Thyroid gland (tissue), 4 donors: ENCODE measurements at regions not wholly inside any gene's neighbourhood (a gene's known extent, or its start where the extent isn't known, plus 50 kb on each side); places are given as distances from the start of the nearest gene placed in this dataset.

Source experiments
- DNase-seq, 2 donors: peaks; one replicate each; pipeline ENCODE4 v3.0.0-alpha.2; 2019
- H3K27ac ChIP-seq, 3 donors: fragments of 200-600 bp; sonication (generic); 1 replicate in 2 of 3; 2 replicates in 1 of 3; pipeline ENCODE4 v1.5.1; 2016 to 2019; ENCODE audit warnings: mild to moderate bottlenecking in 1 of 3, moderate library complexity in 1 of 3
- H3K27me3 ChIP-seq: fragments of 200-600 bp; sonication (generic); one replicate; pipeline ENCODE4 v1.5.1; 2019
- H3K36me3 ChIP-seq, 2 donors: fragments of 200-600 bp; sonication (generic); one replicate each; pipeline ENCODE4 v1.5.1; 2016 to 2019
- H3K4me1 ChIP-seq, 2 donors: fragments of 200-600 bp; sonication (generic); one replicate each; pipeline ENCODE4 v1.5.1; 2017 to 2019
- H3K4me3 ChIP-seq, 3 donors: fragments of 200-600 bp; sonication (generic); replicated peaks in 1 of 3; 1 replicate in 2 of 3; 2 replicates in 1 of 3; pipeline ENCODE4 v1.5.1; 2016; ENCODE audit warnings: mild to moderate bottlenecking in 1 of 3
- H3K9me3 ChIP-seq: fragments of 200-600 bp; sonication (generic); one replicate; pipeline ENCODE4 v1.5.1; 2017
- CTCF ChIP-seq, 6 experiments: fragments of 200-600 bp in 3 of 6; fragments of 450-650 bp in 3 of 6; sonication (generic) in 3 of 6; IDR thresholded peaks; one replicate each; pipeline ENCODE4 v1.5.1; 2016 to 2019; ENCODE audit warnings: antibody characterized with exemption in 6 of 6, mild to moderate bottlenecking in 2 of 6, inconsistent platforms in 1 of 6, moderate library complexity in 1 of 6
- POLR2A ChIP-seq, 2 donors: fragments of 450-650 bp; IDR thresholded peaks; one replicate each; pipeline ENCODE4 v1.6.1; 2017; ENCODE audit warnings: antibody characterized with exemption in 2 of 2, mild to moderate bottlenecking in 2 of 2, moderate library complexity in 1 of 2
- WGBS, 2 donors: methylation state at CpG; one replicate each; pipeline ENCODE4 v1.1.5; 2017; 5-methylcytosine and 5-hydroxymethylcytosine counted together
- intact Hi-C: fragments of 100-400 bp; cut with DNase I; formaldehyde crosslinking; loops from one replicate; pipeline ENCODE4 v1.15.1; 2023

- Histone ChIP-seq H3K27ac (no peak overlapping the region), H3K27me3 (no peaks in the 10 kb centered on the region), H3K36me3 (no peaks in the 10 kb centered on the region), H3K4me1 (no peaks in the 10 kb centered on the region), H3K4me3 (no peak overlapping the region), H3K9me3 (no peaks in the 10 kb centered on the region)
- no peak for TF ChIP-seq CTCF (IDR thresholded peaks at IDR 0.05)
- no peak for TF ChIP-seq POLR2A (IDR thresholded peaks at IDR 0.05)
- DNase-seq: no peak
- 50 to 74% methylated on average over 2 of the region's 2 CpGs for WGBS, 2 donors
- intact Hi-C loops: no loop called here
Measured at GRCh38 chr1:209176866-209177430, 406.6 kb upstream of the CAMK1G start.

- no peaks in the 10 kb centered on the region for H3K27me3 ChIP-seq
- H3K9me3 ChIP-seq: no peaks in the 10 kb centered on the region
- TF ChIP-seq POLR2A (IDR thresholded peaks at IDR 0.05) (no peak), CTCF (IDR thresholded peaks at IDR 0.05) (no peak)
- H3K4me1 ChIP-seq: no peaks in the 10 kb centered on the region
- 83 to 92% methylated on average over 1 of the region's 1 CpG for WGBS, 2 donors
- intact Hi-C loops: no loop called here
- no peaks in the 10 kb centered on the region for H3K36me3 ChIP-seq
- H3K4me3 ChIP-seq: no peak overlapping the region
- no peak for DNase-seq
- no peak overlapping the region for H3K27ac ChIP-seq
Measured at GRCh38 chr1:209183195-209183594, 400.3 kb upstream of the CAMK1G start.

DNA sequence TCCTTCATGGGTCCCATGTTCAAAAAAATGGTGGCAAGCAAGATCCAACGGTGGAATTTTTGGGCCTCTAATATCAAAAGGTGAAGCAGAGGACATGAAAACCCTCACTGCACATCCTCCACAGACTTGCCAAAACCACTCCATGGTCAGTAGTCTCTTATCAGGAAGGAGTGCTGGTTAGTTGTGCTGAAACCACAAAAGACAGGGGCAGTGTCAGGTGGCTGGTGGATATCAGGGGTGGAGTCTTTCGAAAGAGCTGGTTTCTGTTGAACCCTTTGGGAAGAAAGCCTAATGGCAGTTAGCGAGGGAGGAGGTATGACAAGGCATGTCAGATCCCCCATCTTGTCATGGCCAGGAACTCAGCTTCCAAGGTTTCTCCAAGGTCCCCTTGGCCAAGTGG is 395.9 kb upstream of the CAMK1G start:
- no peaks in the 10 kb centered on the region for H3K9me3 ChIP-seq
- no peak for DNase-seq
- TF ChIP-seq POLR2A (IDR thresholded peaks at IDR 0.05) (no peak), CTCF (IDR thresholded peaks at IDR 0.05) (no peak)
- no peaks in the 10 kb centered on the region for H3K4me1 ChIP-seq
- H3K36me3 ChIP-seq: no peaks in the 10 kb centered on the region
- WGBS, 2 donors: 90 to 98% methylated on average over 3 of the region's 3 CpGs
- no peaks in the 10 kb centered on the region for H3K27me3 ChIP-seq
- no peak overlapping the region for H3K4me3 ChIP-seq
- intact Hi-C loops: no loop called here
- H3K27ac ChIP-seq: no peak overlapping the region

- TF ChIP-seq POLR2A (IDR thresholded peaks at IDR 0.05) (no peak), CTCF (IDR thresholded peaks at IDR 0.05) (peak; percentile 31 to 75 (median 60))
- no peaks in the 10 kb centered on the region for H3K36me3 ChIP-seq
- WGBS, 2 donors: 10 to 24% methylated on average over 10 to 12 of the region's 12 CpGs
- no peaks in the 10 kb centered on the region for H3K4me1 ChIP-seq
- H3K27me3 ChIP-seq: no peaks in the 10 kb centered on the region
- H3K9me3 ChIP-seq: no peaks in the 10 kb centered on the region
- no peak overlapping the region for H3K4me3 ChIP-seq
- DNase-seq: peak; percentile 58 to 67
- H3K27ac ChIP-seq: no peak overlapping the region
- intact Hi-C loops: loop anchor here (10.0 kb wide), 1 partner anchor 536 kb away; no protein-coding TSS in a partner anchor
Measured at GRCh38 chr1:209190591-209191261, 392.8 kb upstream of the CAMK1G start.

DNA sequence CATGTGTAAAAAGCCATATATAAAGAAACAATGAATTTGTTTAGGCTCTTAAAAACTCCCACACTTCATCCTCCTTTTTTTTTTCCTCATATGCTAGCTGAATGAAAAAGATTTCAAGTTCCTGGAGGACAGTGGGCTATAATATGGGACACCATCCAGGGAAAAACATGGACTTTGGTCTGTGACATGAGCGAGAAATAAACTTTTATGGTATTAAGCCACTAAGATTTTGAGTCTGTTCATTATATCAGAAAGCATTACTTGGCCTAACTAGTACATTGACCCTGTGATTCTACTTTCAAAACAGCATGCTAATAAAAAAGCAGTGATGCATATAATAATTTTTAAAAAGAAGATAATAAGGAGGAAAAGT is 392.3 kb upstream of the CAMK1G start:
- Histone ChIP-seq H3K9me3 (no peaks in the 10 kb centered on the region), H3K27ac (no peak overlapping the region), H3K27me3 (no peaks in the 10 kb centered on the region), H3K4me3 (no peak overlapping the region), H3K4me1 (no peaks in the 10 kb centered on the region), H3K36me3 (no peaks in the 10 kb centered on the region)
- WGBS, 2 donors: 84 to 85% methylated on average over 1 of the region's 1 CpG
- intact Hi-C loops: loop anchor here (10.0 kb wide), 1 partner anchor 536 kb away; no protein-coding TSS in a partner anchor
- no peak for TF ChIP-seq POLR2A (IDR thresholded peaks at IDR 0.05)
- TF ChIP-seq CTCF (IDR thresholded peaks at IDR 0.05): no peak
- DNase-seq: no peak
